ENCODE measurements at regions not wholly inside any gene's neighbourhood (a gene's known extent, or its start where the extent isn't known, plus 50 kb on each side); places are given as distances from the start of the nearest gene placed in this dataset.
A peak's percentile ranks its signal among the peaks of the same experiment; 100 is the strongest.

DNA sequence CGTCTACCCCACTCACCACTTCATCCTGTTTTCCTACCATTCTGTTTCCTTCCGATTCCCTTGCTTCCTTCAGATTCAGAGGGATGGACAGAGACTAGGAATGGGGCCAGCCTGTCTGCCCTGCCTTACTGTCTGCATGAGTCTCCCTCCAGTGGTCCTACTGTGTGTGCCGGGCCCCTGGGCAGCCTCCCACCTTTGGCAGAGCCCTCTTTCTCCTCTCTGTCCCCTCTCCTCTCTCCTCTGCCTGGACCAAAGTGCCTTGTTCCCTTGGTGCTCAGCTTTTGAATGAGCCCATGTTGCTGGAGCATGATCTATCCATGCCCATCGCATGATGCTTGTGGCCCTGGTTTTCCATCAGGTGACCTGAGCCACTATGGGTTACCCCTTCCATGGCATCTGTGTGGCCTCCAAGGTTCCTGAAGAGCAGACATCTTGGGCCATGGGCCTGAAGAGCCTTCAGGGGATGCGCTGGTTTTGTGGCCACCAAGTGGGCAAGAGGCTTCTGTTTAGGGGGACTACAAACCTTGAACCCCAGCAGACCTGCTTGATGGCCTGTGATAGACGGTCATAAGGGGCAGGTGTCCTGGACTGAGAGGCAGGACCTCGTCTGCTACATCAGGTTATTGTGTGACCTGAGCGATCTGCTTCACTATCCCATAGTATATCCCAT lies 54.2 kb upstream of the BCL11B start:
- H3K4me1 Mint-ChIP-seq (ENCODE audit: unreplicated experiment), result peaks cover 23% of the 10 kb centered on the region
- H3K27ac Mint-ChIP-seq, result no peak overlapping the region
- H3K36me3 Mint-ChIP-seq, result no peaks in the 10 kb centered on the region
- peaks cover 8% of the 10 kb centered on the region for H3K27me3 Mint-ChIP-seq
- no peak overlapping the region for H3K4me3 Mint-ChIP-seq
- TF ChIP-seq, protein P1, sequence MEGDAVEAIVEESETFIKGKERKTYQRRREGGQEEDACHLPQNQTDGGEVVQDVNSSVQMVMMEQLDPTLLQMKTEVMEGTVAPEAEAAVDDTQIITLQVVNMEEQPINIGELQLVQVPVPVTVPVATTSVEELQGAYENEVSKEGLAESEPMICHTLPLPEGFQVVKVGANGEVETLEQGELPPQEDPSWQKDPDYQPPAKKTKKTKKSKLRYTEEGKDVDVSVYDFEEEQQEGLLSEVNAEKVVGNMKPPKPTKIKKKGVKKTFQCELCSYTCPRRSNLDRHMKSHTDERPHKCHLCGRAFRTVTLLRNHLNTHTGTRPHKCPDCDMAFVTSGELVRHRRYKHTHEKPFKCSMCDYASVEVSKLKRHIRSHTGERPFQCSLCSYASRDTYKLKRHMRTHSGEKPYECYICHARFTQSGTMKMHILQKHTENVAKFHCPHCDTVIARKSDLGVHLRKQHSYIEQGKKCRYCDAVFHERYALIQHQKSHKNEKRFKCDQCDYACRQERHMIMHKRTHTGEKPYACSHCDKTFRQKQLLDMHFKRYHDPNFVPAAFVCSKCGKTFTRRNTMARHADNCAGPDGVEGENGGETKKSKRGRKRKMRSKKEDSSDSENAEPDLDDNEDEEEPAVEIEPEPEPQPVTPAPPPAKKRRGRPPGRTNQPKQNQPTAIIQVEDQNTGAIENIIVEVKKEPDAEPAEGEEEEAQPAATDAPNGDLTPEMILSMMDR (conservative IDR thresholded peaks at IDR 0.05), result no peak
- H3K9me3 Mint-ChIP-seq, result peaks cover 4% of the 10 kb centered on the region
- peak; percentile 54 for DNase-seq (ENCODE audit: extremely low spot score, unreplicated experiment)

DNA sequence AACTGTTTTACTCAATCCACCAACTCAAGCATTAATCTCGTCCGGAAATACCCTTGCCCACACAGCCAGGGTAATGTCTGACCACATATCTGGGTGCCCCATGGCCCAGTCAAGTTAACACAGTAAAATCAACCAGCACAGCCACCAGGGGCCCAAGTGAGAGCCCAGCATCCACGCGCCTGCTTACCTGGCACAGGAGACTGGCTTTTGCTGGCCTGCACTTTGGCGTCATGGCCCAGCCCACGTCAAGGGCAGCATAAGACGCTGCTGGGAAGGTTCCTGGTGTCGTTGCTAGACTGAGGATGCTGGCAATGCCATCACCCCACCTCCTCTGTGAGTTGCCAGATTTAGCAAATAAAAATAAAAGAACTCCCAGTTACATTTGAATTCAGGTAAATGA lies 53.6 kb upstream of the BCL11B start:
- no peak overlapping the region for H3K4me3 Mint-ChIP-seq
- peaks cover 23% of the 10 kb centered on the region for H3K4me1 Mint-ChIP-seq (ENCODE audit: unreplicated experiment)
- peaks cover 8% of the 10 kb centered on the region for H3K27me3 Mint-ChIP-seq
- peak; percentile 31 for DNase-seq (ENCODE audit: extremely low spot score, unreplicated experiment)
- H3K9me3 Mint-ChIP-seq, result peaks cover 4% of the 10 kb centered on the region
- no peak overlapping the region for H3K27ac Mint-ChIP-seq
- no peaks in the 10 kb centered on the region for H3K36me3 Mint-ChIP-seq
- TF ChIP-seq, protein P1 (conservative IDR thresholded peaks at IDR 0.05), result no peak

DNA sequence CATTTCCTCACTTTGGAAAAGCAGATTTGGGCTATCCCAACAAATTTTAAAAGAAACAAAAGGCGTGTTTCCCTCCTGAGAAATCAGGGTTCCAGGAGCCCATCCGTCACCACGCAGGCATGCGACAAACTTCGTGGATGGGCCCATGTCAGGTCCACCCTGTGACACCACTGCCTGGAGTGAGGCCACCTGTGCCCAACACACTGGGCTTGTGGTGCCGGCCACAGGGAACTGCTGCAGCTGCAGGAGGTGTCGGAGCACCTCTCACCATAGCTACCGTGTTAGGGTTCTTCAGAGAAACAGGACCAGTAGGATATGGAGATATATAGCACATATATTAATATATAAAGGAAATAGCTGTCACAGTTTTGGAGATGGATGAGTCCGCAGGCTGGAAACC lies 53.0 kb upstream of the BCL11B start:
- Mint-ChIP-seq H3K4me3 (no peak overlapping the region), H3K27me3 (peaks cover 8% of the 10 kb centered on the region), H3K27ac (no peak overlapping the region), H3K36me3 (no peaks in the 10 kb centered on the region), H3K9me3 (peaks cover 4% of the 10 kb centered on the region), H3K4me1 (ENCODE audit: unreplicated experiment) (peaks cover 23% of the 10 kb centered on the region)
- TF ChIP-seq, protein P1 (conservative IDR thresholded peaks at IDR 0.05), result no peak
- no peak for DNase-seq (ENCODE audit: extremely low spot score, unreplicated experiment)

DNA sequence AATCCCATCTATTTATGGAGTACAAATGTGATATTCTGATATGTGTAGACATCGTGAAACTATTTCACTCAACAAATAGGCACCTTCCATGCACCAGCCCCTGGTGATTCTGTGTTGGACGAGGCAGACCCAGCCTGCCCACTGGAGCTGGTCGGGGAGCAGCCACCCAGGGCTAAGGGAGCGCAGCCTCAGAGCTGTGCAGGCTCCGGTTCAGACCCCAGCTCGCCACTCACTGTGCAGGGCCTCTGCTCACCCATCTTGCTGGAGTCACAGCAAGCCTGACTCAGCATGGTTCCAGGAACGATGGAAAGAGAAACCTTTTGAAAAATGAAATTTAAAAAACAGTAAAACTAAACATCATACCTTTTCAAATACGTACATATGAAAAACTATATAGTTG lies 52.3 kb upstream of the BCL11B start:
- Mint-ChIP-seq H3K27me3 (peaks cover 8% of the 10 kb centered on the region), H3K4me3 (no peak overlapping the region), H3K27ac (no peak overlapping the region), H3K4me1 (ENCODE audit: unreplicated experiment) (peaks cover 24% of the 10 kb centered on the region), H3K36me3 (no peaks in the 10 kb centered on the region), H3K9me3 (no peaks in the 10 kb centered on the region)
- DNase-seq (ENCODE audit: extremely low spot score, unreplicated experiment), result no peak
- TF ChIP-seq, protein P1 (conservative IDR thresholded peaks at IDR 0.05), result no peak

DNA sequence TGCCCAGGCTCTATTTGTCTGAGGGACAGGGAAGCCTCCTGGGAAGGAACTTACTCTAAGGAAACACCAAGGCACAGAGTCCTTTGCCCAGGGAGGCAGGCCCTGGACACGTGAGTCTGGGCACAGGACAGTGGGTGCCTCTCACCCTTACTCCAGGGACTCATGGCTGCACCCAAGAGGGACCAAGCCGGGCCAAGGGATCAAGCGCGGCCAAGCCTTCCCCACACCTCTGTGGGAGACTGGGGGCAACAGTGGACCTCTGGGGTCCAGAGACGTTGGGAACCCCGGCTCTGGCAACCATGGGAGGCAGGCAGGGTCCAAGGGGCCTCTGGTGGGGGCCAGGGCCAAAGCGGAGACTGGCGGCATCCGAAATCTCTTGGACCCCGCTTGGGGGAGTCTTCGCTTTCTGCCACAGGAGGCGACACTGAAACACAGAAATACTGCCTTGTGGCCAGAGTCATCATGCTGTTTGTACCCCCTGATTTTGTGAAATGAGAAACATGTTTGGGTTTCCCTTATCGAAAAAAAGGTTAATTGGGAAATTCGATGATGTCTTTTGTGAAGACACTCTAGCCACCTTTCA lies 51.7 kb upstream of the BCL11B start:
- Mint-ChIP-seq H3K4me1 (ENCODE audit: unreplicated experiment) (peaks cover 29% of the 10 kb centered on the region), H3K27me3 (peaks cover 8% of the 10 kb centered on the region), H3K27ac (no peak overlapping the region), H3K36me3 (no peaks in the 10 kb centered on the region), H3K9me3 (no peaks in the 10 kb centered on the region), H3K4me3 (no peak overlapping the region)
- TF ChIP-seq, protein P1 (conservative IDR thresholded peaks at IDR 0.05), result no peak
- no peak for DNase-seq (ENCODE audit: extremely low spot score, unreplicated experiment)

Data from type B pancreatic cell (in vitro differentiated cells).